ENCODE measurements at regions not wholly inside any gene's neighbourhood (a gene's known extent, or its start where the extent isn't known, plus 50 kb on each side); places are given as distances from the start of the nearest gene placed in this dataset.

DNA sequence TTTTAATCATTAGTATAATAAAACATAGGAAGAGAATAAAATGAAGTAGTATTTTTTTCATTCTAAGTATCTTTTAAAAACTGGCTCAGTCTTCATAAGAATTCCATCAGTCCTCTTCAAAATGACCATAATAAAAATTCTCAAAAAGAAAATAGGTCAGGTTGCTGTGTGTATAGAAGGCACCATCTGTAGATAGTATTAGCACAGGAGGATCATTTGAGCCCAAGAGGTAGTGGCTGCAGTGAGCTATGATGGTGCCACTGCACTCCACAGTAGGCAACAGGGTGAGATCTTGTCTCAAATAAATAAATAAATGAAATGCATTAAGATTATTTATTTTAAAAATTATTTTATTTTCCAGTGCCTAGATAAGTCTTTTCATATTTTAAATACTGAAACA, 475.8 kb downstream of the ZNF804A start:
- Histone ChIP-seq H3K27me3 (no peaks in the 10 kb centered on the region), H3K27ac (no peak overlapping the region), H3K4me3 (no peak overlapping the region), H3K9me3 (no peaks in the 10 kb centered on the region), H3K36me3 (no peaks in the 10 kb centered on the region), H3K4me1 (no peaks in the 10 kb centered on the region)
- DNase-seq = no peak
- intact Hi-C loops (cut with DNase I) = no loop called here
- TF ChIP-seq, protein P1, sequence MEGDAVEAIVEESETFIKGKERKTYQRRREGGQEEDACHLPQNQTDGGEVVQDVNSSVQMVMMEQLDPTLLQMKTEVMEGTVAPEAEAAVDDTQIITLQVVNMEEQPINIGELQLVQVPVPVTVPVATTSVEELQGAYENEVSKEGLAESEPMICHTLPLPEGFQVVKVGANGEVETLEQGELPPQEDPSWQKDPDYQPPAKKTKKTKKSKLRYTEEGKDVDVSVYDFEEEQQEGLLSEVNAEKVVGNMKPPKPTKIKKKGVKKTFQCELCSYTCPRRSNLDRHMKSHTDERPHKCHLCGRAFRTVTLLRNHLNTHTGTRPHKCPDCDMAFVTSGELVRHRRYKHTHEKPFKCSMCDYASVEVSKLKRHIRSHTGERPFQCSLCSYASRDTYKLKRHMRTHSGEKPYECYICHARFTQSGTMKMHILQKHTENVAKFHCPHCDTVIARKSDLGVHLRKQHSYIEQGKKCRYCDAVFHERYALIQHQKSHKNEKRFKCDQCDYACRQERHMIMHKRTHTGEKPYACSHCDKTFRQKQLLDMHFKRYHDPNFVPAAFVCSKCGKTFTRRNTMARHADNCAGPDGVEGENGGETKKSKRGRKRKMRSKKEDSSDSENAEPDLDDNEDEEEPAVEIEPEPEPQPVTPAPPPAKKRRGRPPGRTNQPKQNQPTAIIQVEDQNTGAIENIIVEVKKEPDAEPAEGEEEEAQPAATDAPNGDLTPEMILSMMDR (IDR thresholded peaks at IDR 0.05) = no peak
- TF ChIP-seq POLR2A (IDR thresholded peaks at IDR 0.05) = no peak

DNA sequence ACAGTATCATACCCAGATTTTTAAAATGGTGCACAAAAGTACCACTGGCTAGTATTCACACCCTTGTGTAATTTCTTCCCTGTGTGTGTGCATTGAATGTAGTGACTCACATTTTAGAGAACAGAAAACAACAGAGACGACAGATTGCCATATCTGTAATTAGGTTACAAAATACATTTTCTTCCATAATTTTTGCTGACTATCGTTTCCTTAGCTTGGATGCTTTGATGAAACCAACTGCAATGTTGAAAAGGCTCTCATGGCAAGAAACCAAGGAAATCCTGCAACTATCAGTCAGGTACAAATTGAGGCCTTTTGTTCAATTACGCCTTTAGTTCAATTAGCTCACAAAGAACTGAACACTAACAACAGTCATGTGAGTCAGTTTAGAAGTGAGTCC, 484.4 kb downstream of the ZNF804A start:
- TF ChIP-seq, protein P1 (IDR thresholded peaks at IDR 0.05) = no peak
- TF ChIP-seq POLR2A (IDR thresholded peaks at IDR 0.05) = no peak
- Histone ChIP-seq H3K4me1 (no peaks in the 10 kb centered on the region), H3K27ac (no peak overlapping the region), H3K36me3 (no peaks in the 10 kb centered on the region), H3K9me3 (no peaks in the 10 kb centered on the region), H3K4me3 (no peak overlapping the region), H3K27me3 (no peaks in the 10 kb centered on the region)
- intact Hi-C loops (cut with DNase I) = no loop called here
- no peak for DNase-seq
- whole genome bisulfite sequencing, 2 donors = 87 to 92% methylated on average over 3 of the region's 3 CpGs

DNA sequence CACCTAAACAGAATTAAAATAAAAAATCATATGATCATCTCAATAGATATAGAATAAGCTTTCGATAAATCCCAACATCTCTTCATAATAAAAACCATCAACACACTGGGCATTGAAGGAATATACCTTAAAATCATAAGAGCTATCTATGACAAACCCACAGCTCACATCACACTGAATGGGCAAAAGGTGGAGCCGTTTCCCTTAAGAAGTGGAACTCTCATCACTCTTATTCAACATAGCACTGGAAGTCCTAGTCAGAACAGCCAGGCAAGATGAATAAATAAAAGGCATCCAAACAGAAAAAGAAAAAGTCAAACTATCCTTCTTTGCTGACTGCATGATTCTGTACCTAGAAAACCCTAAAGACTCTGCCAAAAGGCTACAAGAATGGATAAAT, 510.3 kb downstream of the ZNF804A start:
- 55 to 77% methylated on average over 2 of the region's 2 CpGs for WGBS, 2 donors
- H3K27ac ChIP-seq = no peak overlapping the region

DNA sequence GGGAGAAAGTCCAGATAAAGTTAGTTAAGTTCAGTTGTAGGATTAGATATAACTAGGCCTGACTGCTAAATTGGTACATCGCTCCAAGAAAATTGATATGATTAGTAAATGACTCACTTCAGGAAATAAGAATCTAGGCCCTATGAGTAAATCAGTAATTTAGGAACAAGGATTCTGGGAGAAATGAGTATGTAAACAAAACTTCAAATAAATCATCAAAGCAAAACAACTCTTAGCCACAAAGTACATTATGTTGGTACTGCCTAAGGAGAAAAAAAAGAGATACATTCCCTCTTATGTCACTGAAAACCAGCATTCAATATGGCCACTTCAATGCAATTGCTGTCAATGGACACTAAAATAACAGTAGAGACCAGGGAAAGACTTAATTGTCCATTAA, 529.1 kb downstream of the ZNF804A start:
- intact Hi-C loops (cut with DNase I) = no loop called here
- H3K27me3 ChIP-seq = no peaks in the 10 kb centered on the region
- WGBS, 2 donors = 82 to 95% methylated on average over 1 of the region's 1 CpG
- TF ChIP-seq POLR2A (IDR thresholded peaks at IDR 0.05) = no peak
- TF ChIP-seq, protein P1 (IDR thresholded peaks at IDR 0.05) = no peak
- DNase-seq = no peak
- H3K9me3 ChIP-seq = peaks cover 0 to 2% (median 0%) of the 10 kb centered on the region in 3 donors
- no peak overlapping the region for H3K4me3 ChIP-seq
- H3K36me3 ChIP-seq = no peaks in the 10 kb centered on the region
- no peak overlapping the region for H3K27ac ChIP-seq
- H3K4me1 ChIP-seq = no peaks in the 10 kb centered on the region

More for the DNA sequence above, 510.3 kb downstream of the ZNF804A start:
- Histone ChIP-seq H3K27me3 (no peaks in the 10 kb centered on the region), H3K4me3 (no peak overlapping the region), H3K9me3 (no peaks in the 10 kb centered on the region), H3K36me3 (no peaks in the 10 kb centered on the region), H3K4me1 (no peaks in the 10 kb centered on the region)
- DNase-seq = no peak
- TF ChIP-seq POLR2A (IDR thresholded peaks at IDR 0.05) = no peak
- TF ChIP-seq, protein P1 (IDR thresholded peaks at IDR 0.05) = no peak
- intact Hi-C loops (cut with DNase I) = no loop called here

DNA sequence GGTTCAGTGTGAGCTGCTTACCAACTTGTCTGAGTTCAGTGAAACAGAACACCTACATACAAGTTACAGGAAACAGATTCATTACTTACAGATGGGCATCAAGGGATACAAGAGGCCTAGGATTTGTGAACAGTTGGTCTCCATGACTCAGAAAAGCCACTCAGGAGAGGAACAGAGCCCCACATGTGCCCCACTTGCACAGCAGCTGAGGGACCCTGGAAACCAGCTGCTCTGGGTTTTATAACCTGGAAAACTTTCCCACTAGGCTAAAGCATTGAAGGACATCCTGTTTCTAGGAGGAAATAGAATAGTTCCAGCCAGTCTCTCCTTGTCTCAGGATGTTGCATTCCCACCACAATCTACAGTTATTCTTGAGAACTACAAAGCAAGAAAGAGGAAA, 530.0 kb downstream of the ZNF804A start:
- TF ChIP-seq, protein P1 (IDR thresholded peaks at IDR 0.05) = no peak
- TF ChIP-seq POLR2A (IDR thresholded peaks at IDR 0.05) = no peak
- Histone ChIP-seq H3K4me1 (no peaks in the 10 kb centered on the region), H3K27me3 (no peaks in the 10 kb centered on the region), H3K9me3 (peaks cover 0 to 10% (median 0%) of the 10 kb centered on the region in 3 donors), H3K36me3 (no peaks in the 10 kb centered on the region), H3K27ac (no peak overlapping the region), H3K4me3 (no peak overlapping the region)
- intact Hi-C loops (cut with DNase I) = no loop called here
- no peak for DNase-seq

Measured in esophagus squamous epithelium (tissue), 5 donors.